ENCODE measurements at regions not wholly inside any gene's neighbourhood (a gene's known extent, or its start where the extent isn't known, plus 50 kb on each side); places are given as distances from the start of the nearest gene placed in this dataset.

GRCh38 chr5:123882319-123882964 is 370.5 kb downstream of the CSNK1G3 start:
- DNase-seq (ENCODE audit: low spot score): no peak
- H3K27me3 ChIP-seq (ENCODE audit: control insufficient read depth in 4 of 4, insufficient read depth in 4 of 4, low read length in 3 of 4): no peaks in the 10 kb centered on the region
- TF ChIP-seq NR2F2 (IDR thresholded peaks at IDR 0.05) (no peak), HNF4G (IDR thresholded peaks at IDR 0.05) (no peak), SP1 (IDR thresholded peaks at IDR 0.05) (no peak), REST (IDR thresholded peaks at IDR 0.05) (no peak), TAF1 (conservative IDR thresholded peaks at IDR 0.05) (no peak), RAD21 (IDR thresholded peaks at IDR 0.05) (no peak), ATF3 (IDR thresholded peaks at IDR 0.05) (no peak), GABPA (IDR thresholded peaks at IDR 0.05 in 1 of 2, conservative IDR thresholded peaks at IDR 0.05 in 1 of 2) (no peak), MAX (IDR thresholded peaks at IDR 0.05) (no peak), YY1 (IDR thresholded peaks at IDR 0.05) (no peak), FOXA2 (IDR thresholded peaks at IDR 0.05) (no peak), FOXA1 (IDR thresholded peaks at IDR 0.05) (no peak), RXRA (IDR thresholded peaks at IDR 0.05) (no peak)
- H3K27ac ChIP-seq (ENCODE audit: low read depth in 1 of 2, low read length in 2 of 2): no peak overlapping the region
- H3K9ac ChIP-seq (ENCODE audit: low read depth in 1 of 2, low read length in 2 of 2): no peak overlapping the region
- 42% methylated on average over 5 of the region's 5 CpGs for WGBS
- no peaks in the 10 kb centered on the region for H3K36me3 ChIP-seq (ENCODE audit: control insufficient read depth in 4 of 4, insufficient read depth in 3 of 4, low read depth in 1 of 4, low read length in 3 of 4)
- no peaks in the 10 kb centered on the region for H3K4me1 ChIP-seq (ENCODE audit: control insufficient read depth in 4 of 4, insufficient read depth in 4 of 4, low read length in 3 of 4)
- H3K9me3 ChIP-seq (ENCODE audit: control insufficient read depth in 4 of 4, low read length in 3 of 4): peaks cover 0 to 3% (median 0%) of the 10 kb centered on the region in 4 donors
- H3K4me3 ChIP-seq (ENCODE audit: low read depth in 1 of 3, low read length in 3 of 3): no peak overlapping the region

GRCh38 chr5:123881759-123882244 is 369.8 kb downstream of the CSNK1G3 start:
- no peak overlapping the region for H3K27ac ChIP-seq (ENCODE audit: low read depth in 1 of 2, low read length in 2 of 2)
- no peak overlapping the region for H3K4me3 ChIP-seq (ENCODE audit: low read depth in 1 of 3, low read length in 3 of 3)
- H3K4me1 ChIP-seq (ENCODE audit: control insufficient read depth in 4 of 4, insufficient read depth in 4 of 4, low read length in 3 of 4): no peaks in the 10 kb centered on the region
- no peak overlapping the region for H3K9ac ChIP-seq (ENCODE audit: low read depth in 1 of 2, low read length in 2 of 2)
- DNase-seq (ENCODE audit: low spot score): no peak
- WGBS: 29% methylated on average over 6 of the region's 6 CpGs
- peaks cover 0 to 3% (median 0%) of the 10 kb centered on the region in 4 donors for H3K9me3 ChIP-seq (ENCODE audit: control insufficient read depth in 4 of 4, low read length in 3 of 4)
- no peaks in the 10 kb centered on the region for H3K27me3 ChIP-seq (ENCODE audit: control insufficient read depth in 4 of 4, insufficient read depth in 4 of 4, low read length in 3 of 4)
- H3K36me3 ChIP-seq (ENCODE audit: control insufficient read depth in 4 of 4, insufficient read depth in 3 of 4, low read depth in 1 of 4, low read length in 3 of 4): no peaks in the 10 kb centered on the region
- TF ChIP-seq TAF1 (conservative IDR thresholded peaks at IDR 0.05): no peak
- TF ChIP-seq EGR1 (IDR thresholded peaks at IDR 0.05; ENCODE audit: low read depth in 2 of 2): no peak
- no peak for TF ChIP-seq CTCF (IDR thresholded peaks at IDR 0.05; ENCODE audit: low read depth, low read length, missing input control)
- TF ChIP-seq HNF4A (conservative IDR thresholded peaks at IDR 0.05): no peak
- no peak for TF ChIP-seq FOXA1 (IDR thresholded peaks at IDR 0.05)
- no peak for TF ChIP-seq HNF4G (IDR thresholded peaks at IDR 0.05)
- no peak for TF ChIP-seq YY1 (IDR thresholded peaks at IDR 0.05)
- no peak for TF ChIP-seq ZBTB33 (IDR thresholded peaks at IDR 0.05)
- no peak for TF ChIP-seq SP1 (IDR thresholded peaks at IDR 0.05)
- no peak for TF ChIP-seq ATF3 (IDR thresholded peaks at IDR 0.05)
